GM23338 (cell line): ENCODE measurements at regions not wholly inside any gene's neighbourhood (a gene's known extent, or its start where the extent isn't known, plus 50 kb on each side); places are given as distances from the start of the nearest gene placed in this dataset.

Experiments
- ATAC-seq: fragments of 200-7000 bp; cut with Tn5 transposase; 3 replicates; pipeline ENCODE4 v1.9.1; 2020
- DNase-seq: peaks from one replicate; pipeline ENCODE4 v3.0.0-alpha.2; 2015; ENCODE audit warnings: low spot score
- H2AFZ ChIP-seq: fragments of 200-600 bp; sonication (generic); 2 replicates; pipeline ENCODE4 v1.8.0; 2016; ENCODE audit warnings: antibody characterized with exemption, mild to moderate bottlenecking, moderate library complexity
- H3F3A ChIP-seq: fragments of 200-600 bp; sonication (generic); replicated peaks from 2 replicates; pipeline ENCODE4 v1.8.0; 2017; ENCODE audit warnings: antibody characterized with exemption, mixed run types, low read depth
- H3K27ac ChIP-seq: fragments of 200-600 bp; sonication (generic); 2 replicates; pipeline ENCODE4 v1.6.1; 2016; ENCODE audit warnings: low read depth
- H3K27me3 ChIP-seq: fragments of 200-600 bp; sonication (generic); 2 replicates; pipeline ENCODE4 v1.8.0; 2016; ENCODE audit warnings: mild to moderate bottlenecking, mixed run types, moderate library complexity; ENCODE audit not compliant: insufficient read depth
- H3K36me3 ChIP-seq: fragments of 200-600 bp; sonication (generic); 2 replicates; pipeline ENCODE4 v1.8.0; 2016; ENCODE audit warnings: mild to moderate bottlenecking; ENCODE audit not compliant: insufficient read depth
- H3K4me1 ChIP-seq: fragments of 200-600 bp; sonication (generic); 2 replicates; pipeline ENCODE4 v1.8.0; 2016; ENCODE audit warnings: mild to moderate bottlenecking, moderate library complexity; ENCODE audit not compliant: insufficient read depth
- H3K4me2 ChIP-seq: fragments of 200-600 bp; sonication (generic); 2 replicates; pipeline ENCODE4 v1.7.1; 2017; ENCODE audit warnings: mixed run types
- H3K4me3 ChIP-seq: fragments of 200-600 bp; sonication (generic); 2 replicates; pipeline ENCODE4 v1.6.1; 2016; ENCODE audit warnings: mixed run types
- H3K79me2 ChIP-seq: fragments of 200-600 bp; sonication (generic); replicated peaks from 2 replicates; pipeline ENCODE4 v1.8.0; 2017; ENCODE audit warnings: mild to moderate bottlenecking; ENCODE audit not compliant: insufficient read depth
- H3K9me2 ChIP-seq: fragments of 200-600 bp; sonication (generic); 2 replicates; pipeline ENCODE4 v1.8.0; 2017; ENCODE audit not compliant: insufficient read depth
- H4K20me1 ChIP-seq: fragments of 200-600 bp; sonication (generic); replicated peaks from 2 replicates; pipeline ENCODE4 v1.8.0; 2017; ENCODE audit warnings: mild to moderate bottlenecking; ENCODE audit not compliant: insufficient read depth
- H3K27ac Mint-ChIP-seq: 2 replicates; pipeline ENCODE4 v1.8.0; 2020; ENCODE audit warnings: inconsistent platforms, mild to moderate bottlenecking, moderate library complexity, mixed read lengths
- H3K27me3 Mint-ChIP-seq: 3 replicates; pipeline ENCODE4 v1.8.0; 2022; ENCODE audit warnings: low read depth, mild to moderate bottlenecking, moderate library complexity, mixed read lengths, inconsistent platforms; ENCODE audit not compliant: insufficient read depth, poor library complexity
- H3K36me3 Mint-ChIP-seq: 3 replicates; pipeline ENCODE4 v1.8.0; 2021; ENCODE audit warnings: low read depth, mild to moderate bottlenecking, inconsistent platforms, moderate library complexity, mixed read lengths
- H3K4me1 Mint-ChIP-seq: 3 replicates; pipeline ENCODE4 v1.8.0; 2020; ENCODE audit warnings: mild to moderate bottlenecking, inconsistent platforms, mixed read lengths
- H3K4me3 Mint-ChIP-seq: 3 replicates; pipeline ENCODE4 v1.8.0; 2021; ENCODE audit warnings: moderate library complexity, mild to moderate bottlenecking, inconsistent platforms, mixed read lengths
- H3K9me3 Mint-ChIP-seq: 3 replicates; pipeline ENCODE4 v1.8.0; 2020; ENCODE audit warnings: moderate library complexity, mild to moderate bottlenecking, inconsistent platforms, mixed read lengths
- CREB1 ChIP-seq: fragments of 250-450 bp; sonication (Bioruptor Pico); IDR thresholded peaks from 2 replicates; pipeline ENCODE4 v1.5.0; 2020; ENCODE audit warnings: low read depth, mild to moderate bottlenecking, moderate library complexity
- EZH2 ChIP-seq: fragments of 200-600 bp; sonication (generic); IDR thresholded peaks from one replicate; pipeline ENCODE4 v1.8.0; 2017; ENCODE audit warnings: antibody characterized with exemption, mild to moderate bottlenecking, low read depth; ENCODE audit not compliant: unreplicated experiment
- EZH2phosphoT487 ChIP-seq: fragments of 200-600 bp; sonication (generic); IDR thresholded peaks from one replicate; pipeline ENCODE4 v1.8.1; 2018; ENCODE audit warnings: antibody characterized with exemption; ENCODE audit not compliant: unreplicated experiment
- POLR2AphosphoS5 ChIP-seq: IDR thresholded peaks from 2 replicates; pipeline ENCODE4 v1.6.1; 2016; ENCODE audit warnings: antibody characterized with exemption, low read depth
- ZNF462 ChIP-seq: fragments of 250-450 bp; sonication (Bioruptor Pico); IDR thresholded peaks from 2 replicates; pipeline ENCODE4 v1.5.0; 2020; ENCODE audit warnings: mild to moderate bottlenecking, moderate library complexity

GRCh38 chr1:14513111-14513510 lies 85.4 kb upstream of the KAZN start (continued):
- TF ChIP-seq ZNF462 (CRISPR knock-in tag) = no peak
- TF ChIP-seq CREB1 (CRISPR knock-in tag) = no peak
- TF ChIP-seq EZH2 = no peak
- no peak for TF ChIP-seq EZH2phosphoT487

- Histone ChIP-seq H4K20me1 (no peaks in the 10 kb centered on the region), H3K27ac (no peak overlapping the region), H3K9me2 (peaks cover 3% of the 10 kb centered on the region), H3F3A (no peaks in the 10 kb centered on the region), H3K36me3 (no peaks in the 10 kb centered on the region), H2AFZ (0 out of 2 replicates have a peak overlapping the region, but pooled peaks have one; percentile 2), H3K4me3 (no peak overlapping the region), H3K79me2 (no peaks in the 10 kb centered on the region), H3K4me2 (no peak overlapping the region), H3K4me1 (peaks cover 12% of the 10 kb centered on the region), H3K27me3 (no peaks in the 10 kb centered on the region)
- H3K27ac Mint-ChIP-seq = no peak overlapping the region
- no peak overlapping the region for H3K4me3 Mint-ChIP-seq
- DNase-seq (no peak), ATAC-seq (no peak)
- peaks cover 23% of the 10 kb centered on the region for H3K4me1 Mint-ChIP-seq
- H3K36me3 Mint-ChIP-seq = no peaks in the 10 kb centered on the region
- H3K9me3 Mint-ChIP-seq = no peaks in the 10 kb centered on the region
- TF ChIP-seq CREB1 (CRISPR knock-in tag) (no peak), POLR2AphosphoS5 (no peak)
- H3K27me3 Mint-ChIP-seq = peaks cover 7% of the 10 kb centered on the region
These were observed 83.7 kb upstream of the KAZN start for GRCh38 chr1:14514739-14515138.
